ENCODE measurements at regions not wholly inside any gene's neighbourhood (a gene's known extent, or its start where the extent isn't known, plus 50 kb on each side); places are given as distances from the start of the nearest gene placed in this dataset.

- no peak for FAIRE-seq
- Histone ChIP-seq H3K79me2 (ENCODE audit: control insufficient read depth, insufficient read depth, low read length) (no peaks in the 10 kb centered on the region), H3K4me3 (ENCODE audit: control insufficient read depth in 2 of 3, extremely low read depth in 1 of 3, insufficient read depth in 2 of 3, low read depth in 1 of 3, low read length in 3 of 3) (no peak overlapping the region), H3K9me1 (ENCODE audit: control insufficient read depth, extremely low read depth, insufficient read depth, low read length) (no peaks in the 10 kb centered on the region), H4K20me1 (ENCODE audit: control insufficient read depth, extremely low read depth, insufficient read depth, low read length) (no peaks in the 10 kb centered on the region), H3K9me3 (ENCODE audit: control insufficient read depth, low read depth, low read length) (no peaks in the 10 kb centered on the region), H2AFZ (ENCODE audit: control insufficient read depth, low read length) (no peak overlapping the region), H3K27ac (ENCODE audit: control insufficient read depth, insufficient read depth, low read length) (no peak overlapping the region), H3K9ac (ENCODE audit: control insufficient read depth, extremely low read depth, insufficient read depth, low read length) (no peak overlapping the region), H3K4me2 (ENCODE audit: control insufficient read depth, extremely low read depth, insufficient read depth, low read depth, low read length) (no peak overlapping the region), H3K27me3 (ENCODE audit: control insufficient read depth, extremely low read depth, insufficient read depth, low read length) (no peaks in the 10 kb centered on the region), H3K36me3 (ENCODE audit: control insufficient read depth in 2 of 2, extremely low read depth in 1 of 2, insufficient read depth in 2 of 2, low read length in 2 of 2) (no peaks in the 10 kb centered on the region), H3K4me1 (ENCODE audit: control insufficient read depth, extremely low read depth, insufficient read depth, low read length) (no peaks in the 10 kb centered on the region)
- dilution Hi-C loops (cut with MboI; ENCODE audit: extremely low pct_ligation_motif_present, low sequenced_read_pairs) = no loop called here
- no peak for DNase-seq (ENCODE audit: low read depth, low spot score)
- TF ChIP-seq, protein P1, sequence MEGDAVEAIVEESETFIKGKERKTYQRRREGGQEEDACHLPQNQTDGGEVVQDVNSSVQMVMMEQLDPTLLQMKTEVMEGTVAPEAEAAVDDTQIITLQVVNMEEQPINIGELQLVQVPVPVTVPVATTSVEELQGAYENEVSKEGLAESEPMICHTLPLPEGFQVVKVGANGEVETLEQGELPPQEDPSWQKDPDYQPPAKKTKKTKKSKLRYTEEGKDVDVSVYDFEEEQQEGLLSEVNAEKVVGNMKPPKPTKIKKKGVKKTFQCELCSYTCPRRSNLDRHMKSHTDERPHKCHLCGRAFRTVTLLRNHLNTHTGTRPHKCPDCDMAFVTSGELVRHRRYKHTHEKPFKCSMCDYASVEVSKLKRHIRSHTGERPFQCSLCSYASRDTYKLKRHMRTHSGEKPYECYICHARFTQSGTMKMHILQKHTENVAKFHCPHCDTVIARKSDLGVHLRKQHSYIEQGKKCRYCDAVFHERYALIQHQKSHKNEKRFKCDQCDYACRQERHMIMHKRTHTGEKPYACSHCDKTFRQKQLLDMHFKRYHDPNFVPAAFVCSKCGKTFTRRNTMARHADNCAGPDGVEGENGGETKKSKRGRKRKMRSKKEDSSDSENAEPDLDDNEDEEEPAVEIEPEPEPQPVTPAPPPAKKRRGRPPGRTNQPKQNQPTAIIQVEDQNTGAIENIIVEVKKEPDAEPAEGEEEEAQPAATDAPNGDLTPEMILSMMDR (optimal IDR thresholded peaks at IDR 0.05 in 1 of 3, IDR thresholded peaks at IDR 0.05 in 1 of 3, conservative IDR thresholded peaks at IDR 0.05 in 1 of 3; ENCODE audit: extremely low read depth in 1 of 3, insufficient read depth in 2 of 3, low read length in 3 of 3) = no peak
- no peak for TF ChIP-seq EZH2 (IDR thresholded peaks at IDR 0.05; ENCODE audit: low read length)
Observed at GRCh38 chr4:66585767-66586166, 915.5 kb upstream of the EPHA5 start.

GRCh38 chr4:66577922-66578321 is 907.6 kb upstream of the EPHA5 start:
- TF ChIP-seq, protein P1 (optimal IDR thresholded peaks at IDR 0.05 in 1 of 3, IDR thresholded peaks at IDR 0.05 in 1 of 3, conservative IDR thresholded peaks at IDR 0.05 in 1 of 3; ENCODE audit: extremely low read depth in 1 of 3, insufficient read depth in 2 of 3, low read length in 3 of 3) = no peak
- TF ChIP-seq EZH2 (IDR thresholded peaks at IDR 0.05; ENCODE audit: low read length) = no peak
- H3K79me2 ChIP-seq (ENCODE audit: control insufficient read depth, insufficient read depth, low read length) = no peaks in the 10 kb centered on the region

More at GRCh38 chr4:66577922-66578321, 907.6 kb upstream of the EPHA5 start:
- Histone ChIP-seq H2AFZ (ENCODE audit: control insufficient read depth, low read length) (no peak overlapping the region), H3K9ac (ENCODE audit: control insufficient read depth, extremely low read depth, insufficient read depth, low read length) (no peak overlapping the region), H4K20me1 (ENCODE audit: control insufficient read depth, extremely low read depth, insufficient read depth, low read length) (no peaks in the 10 kb centered on the region), H3K36me3 (ENCODE audit: control insufficient read depth in 2 of 2, extremely low read depth in 1 of 2, insufficient read depth in 2 of 2, low read length in 2 of 2) (no peaks in the 10 kb centered on the region), H3K9me3 (ENCODE audit: control insufficient read depth, low read depth, low read length) (no peaks in the 10 kb centered on the region), H3K4me2 (ENCODE audit: control insufficient read depth, extremely low read depth, insufficient read depth, low read depth, low read length) (no peak overlapping the region), H3K9me1 (ENCODE audit: control insufficient read depth, extremely low read depth, insufficient read depth, low read length) (peaks cover 2% of the 10 kb centered on the region), H3K27ac (ENCODE audit: control insufficient read depth, insufficient read depth, low read length) (no peak overlapping the region), H3K27me3 (ENCODE audit: control insufficient read depth, extremely low read depth, insufficient read depth, low read length) (no peaks in the 10 kb centered on the region), H3K4me3 (ENCODE audit: control insufficient read depth in 2 of 3, extremely low read depth in 1 of 3, insufficient read depth in 2 of 3, low read depth in 1 of 3, low read length in 3 of 3) (no peak overlapping the region), H3K4me1 (ENCODE audit: control insufficient read depth, extremely low read depth, insufficient read depth, low read length) (peaks cover 13% of the 10 kb centered on the region)
- dilution Hi-C loops (cut with MboI; ENCODE audit: extremely low pct_ligation_motif_present, low sequenced_read_pairs) = no loop called here
- DNase-seq (ENCODE audit: low read depth, low spot score) (no peak), FAIRE-seq (no peak)

Data from keratinocyte (primary cell).